NCI-H187 (cell line): ENCODE measurements at regions not wholly inside any gene's neighbourhood (a gene's known extent, or its start where the extent isn't known, plus 50 kb on each side); places are given as distances from the start of the nearest gene placed in this dataset.
"Not testable (repeated sequence)": the region's sequence is repeated elsewhere in the genome, so short reads cannot be mapped to it uniquely, and the experiment has no call there.

Source experiments
- DNase-seq, 2 experiments: peaks; one replicate each; lab custom pipeline; 2025; lab: John Stamatoyannopoulos, UW

- DNase-seq: no peak
Observed at GRCh38 chr7:25598765-25599164, 370.5 kb upstream of the NPVF start.

GRCh38 chr7:25600262-25600920, 372.1 kb upstream of the NPVF start:
- no peak for DNase-seq

- DNase-seq: not testable (repeated sequence)
Observed at GRCh38 chr7:25602730-25603426, 374.6 kb upstream of the NPVF start.

- DNase-seq: not testable (repeated sequence)
Observed at GRCh38 chr7:25603427-25603740, 375.1 kb upstream of the NPVF start.

DNA sequence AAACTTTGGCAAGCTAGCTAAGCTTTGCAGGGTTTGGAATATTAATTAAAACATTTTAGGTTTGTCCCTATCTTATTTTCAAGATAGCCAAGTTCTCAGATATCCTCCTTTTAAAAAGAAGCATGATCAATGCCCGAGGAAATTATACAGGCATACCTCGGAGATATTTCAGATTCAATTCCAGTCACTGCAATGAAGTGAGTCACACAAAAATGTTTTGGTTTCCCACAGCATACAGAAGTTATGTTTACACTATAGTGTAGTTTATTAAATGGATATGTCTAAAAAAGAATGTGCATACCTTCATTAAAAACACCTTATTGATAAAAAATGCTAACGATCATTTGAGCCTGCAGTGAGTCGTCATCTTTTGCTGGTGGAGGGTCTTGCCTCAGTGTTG, 382.9 kb upstream of the NPVF start:
- DNase-seq: no peak

- DNase-seq: no peak
Observed at GRCh38 chr7:25613912-25614311, 385.6 kb upstream of the NPVF start.

GRCh38 chr7:25614415-25614814, 386.1 kb upstream of the NPVF start:
- no peak for DNase-seq

DNA sequence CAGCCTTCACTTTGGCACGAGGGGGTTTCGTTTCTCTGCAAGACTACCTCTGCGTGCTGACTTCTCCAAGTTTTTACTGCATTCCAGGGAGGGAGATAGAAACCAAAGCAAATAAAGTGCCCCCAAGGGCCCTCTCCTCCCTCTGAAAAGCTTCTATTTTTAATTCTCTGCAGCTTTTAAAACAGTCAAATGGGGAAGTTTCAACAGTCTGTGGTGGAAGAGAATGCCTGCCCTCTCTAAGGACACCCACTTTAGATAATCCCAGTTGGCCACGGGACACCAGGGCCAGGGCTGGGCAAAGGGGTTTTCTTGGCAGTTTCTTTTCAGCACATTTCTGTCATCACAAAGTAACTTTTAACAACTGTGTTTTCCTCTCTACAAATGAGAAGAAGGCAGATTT, 386.7 kb upstream of the NPVF start:
- no peak for DNase-seq

DNA sequence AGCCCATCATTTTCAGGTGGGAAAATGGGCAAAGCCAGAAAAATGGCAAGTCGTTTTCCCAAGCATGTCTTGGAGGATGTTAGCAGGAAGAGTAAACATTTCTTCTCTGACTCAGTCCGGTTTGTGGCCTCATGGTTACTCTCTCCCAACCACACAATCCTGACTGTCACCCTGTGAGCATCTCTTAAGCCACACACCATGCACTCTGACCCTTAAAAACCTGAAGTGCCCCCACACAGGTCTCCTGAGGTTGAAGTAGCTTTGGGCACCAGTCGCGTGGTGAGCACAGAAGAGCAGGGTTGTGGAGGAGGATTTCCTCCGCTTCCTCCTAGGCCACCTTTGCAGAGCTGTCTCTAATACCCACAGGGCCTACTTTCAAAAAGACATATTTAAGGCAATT, 387.3 kb upstream of the NPVF start:
- DNase-seq: no peak

GRCh38 chr7:25617214-25617613, 388.9 kb upstream of the NPVF start:
- no peak for DNase-seq

- no peak for DNase-seq
Observed at GRCh38 chr7:25617673-25618072, 389.4 kb upstream of the NPVF start.

DNA sequence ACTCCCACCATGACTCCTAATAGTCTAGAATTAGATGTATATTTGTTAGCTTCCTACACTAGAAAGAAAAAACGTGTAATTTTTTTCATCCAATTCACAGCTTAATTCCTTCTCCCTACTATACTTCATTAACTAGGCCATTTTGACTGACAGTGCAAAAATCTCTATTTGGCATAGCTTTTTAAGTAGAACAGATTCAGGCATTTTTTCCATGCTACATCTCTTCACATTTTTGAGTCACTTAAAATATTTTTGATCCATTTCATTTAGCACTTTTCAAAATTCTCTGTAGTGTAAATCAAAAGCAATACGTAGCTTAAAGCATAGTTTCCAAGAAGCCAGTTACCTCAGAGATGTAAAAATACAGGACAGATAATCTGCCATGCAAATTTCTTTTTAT, 391.1 kb upstream of the NPVF start:
- DNase-seq: no peak

DNA sequence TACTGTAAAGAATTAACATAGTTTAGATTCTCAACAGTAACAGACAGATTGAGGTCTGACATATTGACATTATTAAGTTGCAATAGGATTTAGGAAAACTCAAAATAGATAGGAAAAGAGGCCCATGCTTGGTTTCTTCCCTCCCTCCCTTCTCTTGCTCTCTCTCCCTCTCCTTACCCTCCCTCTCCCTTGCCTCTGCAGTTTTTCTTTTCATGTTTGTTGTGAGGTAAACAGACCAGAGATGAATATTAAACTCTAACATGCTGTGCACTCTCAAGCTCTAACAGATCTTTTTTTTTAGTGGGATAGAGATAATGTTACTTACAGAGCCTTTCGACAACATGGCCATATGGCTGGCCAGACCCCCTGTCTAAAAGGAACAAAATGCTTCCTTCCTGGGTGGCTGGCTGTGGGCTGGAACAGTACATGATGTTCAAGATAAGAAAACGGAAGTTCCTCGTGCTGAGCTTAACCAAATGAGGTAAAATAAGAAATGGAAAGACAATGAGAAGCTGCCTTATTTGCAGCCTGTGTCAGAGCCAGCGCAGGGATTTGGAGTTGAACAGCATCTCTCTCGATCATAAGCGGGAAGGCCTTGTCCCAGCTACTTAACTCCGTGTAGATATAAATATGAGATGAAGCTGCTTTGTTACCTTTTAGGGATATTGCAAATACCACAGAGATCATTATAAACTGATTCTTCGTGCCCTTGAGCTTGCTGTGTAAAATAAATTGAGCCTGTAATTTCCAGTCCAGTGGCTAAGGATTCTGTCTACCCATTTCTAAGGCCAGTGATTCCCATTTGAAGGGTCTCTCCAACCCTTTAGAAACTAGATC, 391.9 kb upstream of the NPVF start:
- DNase-seq: no peak

- DNase-seq: no peak
Observed at GRCh38 chr7:25621993-25622392, 393.7 kb upstream of the NPVF start.

GRCh38 chr7:25622695-25623094, 394.4 kb upstream of the NPVF start:
- DNase-seq: no peak

GRCh38 chr7:25624051-25624450, 395.8 kb upstream of the NPVF start:
- DNase-seq: no peak

DNA sequence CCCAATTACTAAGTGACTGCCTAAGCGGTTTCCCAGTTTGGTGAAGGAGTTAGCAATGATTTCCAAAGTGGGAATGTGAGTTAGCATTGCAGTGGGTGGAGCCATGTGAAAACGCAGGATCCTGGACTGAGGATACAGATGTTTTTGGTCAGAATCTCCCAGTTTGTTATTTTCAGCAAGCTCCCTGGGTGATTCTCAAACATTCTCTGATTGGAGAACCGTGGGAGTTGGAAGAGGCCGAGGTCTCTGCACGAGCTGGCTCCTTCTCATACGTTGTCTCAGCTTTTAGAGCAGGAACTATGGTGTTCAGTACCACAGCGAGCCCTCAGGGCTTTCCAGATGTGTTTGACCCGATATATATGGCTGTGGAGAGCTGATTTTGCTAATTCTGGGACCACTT, 396.5 kb upstream of the NPVF start:
- no peak for DNase-seq

- DNase-seq: no peak
Observed at GRCh38 chr7:25625306-25625992, 397.2 kb upstream of the NPVF start.

GRCh38 chr7:25626451-25627131, 398.3 kb upstream of the NPVF start:
- no peak for DNase-seq

GRCh38 chr7:25628446-25628845, 400.2 kb upstream of the NPVF start:
- no peak for DNase-seq

DNA sequence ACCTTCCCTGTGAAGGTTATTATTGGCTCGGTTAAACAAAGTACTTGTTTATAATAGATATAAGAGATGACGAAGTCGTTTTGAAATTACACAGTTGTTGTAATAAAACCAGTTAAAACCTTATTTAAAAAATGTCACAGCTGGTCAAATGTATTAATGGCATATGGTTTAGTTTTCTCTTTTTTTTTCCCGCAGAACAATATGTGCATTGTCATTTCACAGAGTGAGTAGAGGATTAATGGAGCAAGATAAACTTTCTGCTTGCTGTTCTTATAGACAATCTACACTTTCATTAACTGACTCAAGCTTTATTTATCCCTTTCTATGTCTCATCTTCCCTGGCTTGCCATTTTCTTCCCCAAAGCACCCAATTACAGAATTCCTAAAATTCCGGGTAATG, 404.3 kb upstream of the NPVF start:
- DNase-seq: no peak

GRCh38 chr7:25633426-25634036, 405.2 kb upstream of the NPVF start:
- DNase-seq: no peak
